ENCODE measurements at regions not wholly inside any gene's neighbourhood (a gene's known extent, or its start where the extent isn't known, plus 50 kb on each side); places are given as distances from the start of the nearest gene placed in this dataset.
"Not testable (repeated sequence)": the region's sequence is repeated elsewhere in the genome, so short reads cannot be mapped to it uniquely, and the experiment has no call there.

GRCh38 chr10:121690152-121690848 is 92.1 kb upstream of the FGFR2 start:
- DNase-seq (ENCODE audit: low read depth in 3 of 3) = no peak

- no peak for DNase-seq (ENCODE audit: low read depth in 3 of 3)
Measured at GRCh38 chr10:121687095-121687813, 89.0 kb upstream of the FGFR2 start.

GRCh38 chr10:121684276-121684675 is 86.0 kb upstream of the FGFR2 start:
- no peak for DNase-seq (ENCODE audit: low read depth in 3 of 3)

GRCh38 chr10:121683816-121684215 is 85.6 kb upstream of the FGFR2 start:
- no peak for DNase-seq (ENCODE audit: low read depth in 3 of 3)

- DNase-seq (ENCODE audit: low read depth in 3 of 3) = no peak
Measured at GRCh38 chr10:121683366-121683765, 85.1 kb upstream of the FGFR2 start.

GRCh38 chr10:121681997-121682687 is 83.9 kb upstream of the FGFR2 start:
- no peak for DNase-seq (ENCODE audit: low read depth in 3 of 3)

GRCh38 chr10:121680879-121681655 is 82.8 kb upstream of the FGFR2 start:
- DNase-seq (ENCODE audit: low read depth in 3 of 3) = no peak

- DNase-seq (ENCODE audit: low read depth in 3 of 3) = no peak
Measured at GRCh38 chr10:121679916-121680315, 81.7 kb upstream of the FGFR2 start.

- no peak for DNase-seq (ENCODE audit: low read depth in 3 of 3)
Measured at GRCh38 chr10:121678631-121679174, 80.5 kb upstream of the FGFR2 start.

- DNase-seq (ENCODE audit: low read depth in 3 of 3) = no peak
Measured at GRCh38 chr10:121677880-121678279, 79.6 kb upstream of the FGFR2 start.

GRCh38 chr10:121675344-121675743 is 77.1 kb upstream of the FGFR2 start:
- DNase-seq (ENCODE audit: low read depth in 3 of 3) = no peak

- no peak for DNase-seq (ENCODE audit: low read depth in 3 of 3)
Measured at GRCh38 chr10:121674885-121675284, 76.6 kb upstream of the FGFR2 start.

- DNase-seq (ENCODE audit: low read depth in 3 of 3) = no peak
Measured at GRCh38 chr10:121672733-121673132, 74.5 kb upstream of the FGFR2 start.

- not testable (repeated sequence) for DNase-seq (ENCODE audit: low read depth in 3 of 3)
Measured at GRCh38 chr10:121669840-121670239, 71.6 kb upstream of the FGFR2 start.

- DNase-seq (ENCODE audit: low read depth in 3 of 3) = no peak
Measured at GRCh38 chr10:121669028-121669374, 70.8 kb upstream of the FGFR2 start.

GRCh38 chr10:121668314-121669027 is 70.2 kb upstream of the FGFR2 start:
- DNase-seq (ENCODE audit: low read depth in 3 of 3) = no peak

- DNase-seq (ENCODE audit: low read depth in 3 of 3) = no peak
Measured at GRCh38 chr10:121667948-121668313, 69.7 kb upstream of the FGFR2 start.

GRCh38 chr10:121665809-121666208 is 67.6 kb upstream of the FGFR2 start:
- DNase-seq (ENCODE audit: low read depth in 3 of 3) = no peak

- DNase-seq (ENCODE audit: low read depth in 3 of 3) = no peak
Measured at GRCh38 chr10:121664671-121665070, 66.4 kb upstream of the FGFR2 start.

GRCh38 chr10:121662945-121663917 is 65.0 kb upstream of the FGFR2 start:
- DNase-seq (ENCODE audit: low read depth in 3 of 3) = peak in 1 of 3 experiments; percentile 3

Measured in stimulated activated CD4-positive, alpha-beta T cell treated with anti-CD3 and anti-CD28 coated beads, TNF-alpha, amount 100 ng/mL, for 24 hours (primary cell).